SK-N-DZ (cell line): ENCODE measurements at regions not wholly inside any gene's neighbourhood (a gene's known extent, or its start where the extent isn't known, plus 50 kb on each side); places are given as distances from the start of the nearest gene placed in this dataset.
A peak's percentile ranks its signal among the peaks of the same experiment; 100 is the strongest.
"Not testable (repeated sequence)": the region's sequence is repeated elsewhere in the genome, so short reads cannot be mapped to it uniquely, and the experiment has no call there.

Experiments
- DNase-seq: peaks from one replicate; pipeline ENCODE4 v3.0.0-alpha.2; 2015; ENCODE audit warnings: low spot score

GRCh38 chr10:8677642-8678041 is 623.2 kb downstream of the GATA3 start:
- DNase-seq = no peak

GRCh38 chr10:8684916-8685315 is 630.4 kb downstream of the GATA3 start:
- DNase-seq = not testable (repeated sequence)

DNA sequence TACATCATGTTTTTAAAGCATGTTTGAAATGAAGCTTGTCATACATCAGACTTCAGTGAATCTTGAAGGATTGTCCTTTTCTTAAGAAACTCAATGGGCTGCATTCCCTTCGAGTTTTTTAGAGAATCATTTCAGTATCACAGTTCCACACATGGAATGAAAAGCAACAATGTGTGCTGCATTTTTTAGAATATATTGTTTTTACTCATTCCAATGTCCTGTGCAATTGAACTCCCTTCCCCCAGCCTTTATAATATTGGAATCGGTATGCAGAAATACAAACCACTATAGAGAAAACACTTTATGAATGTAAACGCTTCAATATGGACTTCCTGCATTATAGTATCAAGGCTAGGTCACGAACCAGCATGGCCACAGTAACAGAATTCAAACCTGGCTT is 634.4 kb downstream of the GATA3 start:
- no peak for DNase-seq

DNA sequence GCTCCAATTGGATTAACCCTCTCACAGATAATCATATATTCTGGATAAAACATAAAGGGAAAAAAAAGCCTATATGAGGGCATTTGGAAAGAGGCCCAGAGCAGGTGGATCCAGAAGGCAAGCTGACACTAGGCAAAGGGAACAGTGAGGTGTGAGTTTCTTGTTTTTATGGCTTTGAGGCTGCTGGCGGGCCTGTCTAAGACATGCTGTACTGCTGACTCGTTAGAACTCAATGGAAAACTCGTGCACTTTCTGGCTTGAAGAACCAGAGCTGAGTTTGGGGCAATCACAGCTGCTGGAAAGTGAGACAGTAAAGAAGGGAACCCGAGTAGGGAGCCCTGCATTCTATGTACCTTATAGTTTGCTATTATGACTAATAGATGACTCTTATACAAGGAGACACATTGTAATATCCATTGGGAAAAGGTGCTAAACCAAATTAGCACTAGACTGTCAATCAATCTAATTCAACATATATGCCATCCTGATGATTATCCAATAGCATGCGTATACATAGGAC is 637.1 kb downstream of the GATA3 start:
- DNase-seq = no peak

DNA sequence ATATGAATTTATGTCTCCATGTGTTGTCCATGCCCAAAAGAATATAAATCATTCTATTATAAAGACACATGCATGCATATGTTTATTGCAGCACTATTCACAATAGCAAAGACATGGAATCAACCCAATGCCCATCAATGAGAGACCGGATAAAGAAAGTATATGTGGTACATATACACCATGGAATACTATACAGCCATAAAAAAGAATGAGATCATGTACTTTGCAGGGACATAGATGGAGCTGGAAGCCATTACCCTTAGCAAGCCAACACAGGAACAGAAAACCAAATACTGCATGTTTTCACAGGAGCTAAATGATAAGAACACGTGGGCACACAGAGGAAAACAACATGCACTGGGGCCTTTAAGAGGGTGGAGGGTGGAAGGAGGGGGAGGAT is 639.1 kb downstream of the GATA3 start:
- DNase-seq = not testable (repeated sequence)

DNA sequence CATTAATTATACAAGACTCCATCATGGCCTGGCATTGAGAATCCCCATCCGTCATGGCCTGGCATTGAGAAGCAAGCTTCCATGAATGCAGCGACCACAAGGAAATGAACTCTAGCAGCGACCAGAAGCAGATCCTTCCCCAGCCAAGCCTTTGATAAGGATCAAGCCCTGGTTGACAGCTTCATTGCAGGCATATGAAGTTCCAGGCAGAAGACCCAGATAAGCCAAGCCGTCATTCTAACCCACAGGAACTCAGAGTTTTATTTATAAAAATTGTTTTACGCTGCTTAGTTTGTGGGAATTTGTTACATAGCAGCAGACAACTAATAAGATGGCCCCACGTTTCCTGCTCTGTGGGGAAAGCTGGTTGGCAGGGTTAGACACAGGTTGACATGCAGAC is 642.3 kb downstream of the GATA3 start:
- peak; percentile 81 for DNase-seq

DNA sequence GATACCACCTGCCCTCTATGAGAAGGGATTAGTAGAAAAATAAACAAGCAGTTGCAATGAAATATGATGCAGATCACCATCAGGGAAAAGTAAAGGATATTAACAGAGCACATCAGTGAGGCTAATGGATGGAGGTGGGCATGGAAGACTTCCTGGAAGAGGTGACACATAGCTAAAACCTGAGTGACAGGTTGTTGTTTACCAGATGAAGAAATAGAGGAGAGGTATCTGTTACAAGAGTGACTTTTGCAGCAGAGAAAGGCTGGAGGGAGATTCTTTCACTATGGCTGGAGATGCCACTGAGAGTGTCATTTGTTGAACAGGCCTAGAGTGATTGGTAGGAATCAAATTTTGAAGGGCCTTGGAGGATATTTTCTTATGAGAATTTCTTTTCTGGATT is 646.2 kb downstream of the GATA3 start:
- DNase-seq = no peak

DNA sequence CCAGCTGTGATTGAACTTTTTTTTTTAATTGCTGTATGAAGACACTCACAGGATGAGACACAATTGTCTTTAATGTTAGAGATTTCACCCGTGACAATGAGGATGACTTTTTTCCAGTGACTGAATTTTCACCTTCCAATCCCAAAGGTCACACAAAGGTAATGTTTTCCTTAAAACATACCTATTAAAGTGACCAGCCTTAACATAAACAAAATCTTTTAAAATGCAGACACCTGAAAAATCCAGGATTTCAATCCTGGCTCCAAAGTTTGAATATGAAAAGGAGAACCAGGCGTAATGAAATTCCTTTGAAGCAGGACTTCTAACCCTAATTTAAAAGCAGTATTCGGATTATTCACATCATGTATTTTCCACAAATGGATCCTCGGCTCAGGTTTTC is 647.7 kb downstream of the GATA3 start:
- no peak for DNase-seq

DNA sequence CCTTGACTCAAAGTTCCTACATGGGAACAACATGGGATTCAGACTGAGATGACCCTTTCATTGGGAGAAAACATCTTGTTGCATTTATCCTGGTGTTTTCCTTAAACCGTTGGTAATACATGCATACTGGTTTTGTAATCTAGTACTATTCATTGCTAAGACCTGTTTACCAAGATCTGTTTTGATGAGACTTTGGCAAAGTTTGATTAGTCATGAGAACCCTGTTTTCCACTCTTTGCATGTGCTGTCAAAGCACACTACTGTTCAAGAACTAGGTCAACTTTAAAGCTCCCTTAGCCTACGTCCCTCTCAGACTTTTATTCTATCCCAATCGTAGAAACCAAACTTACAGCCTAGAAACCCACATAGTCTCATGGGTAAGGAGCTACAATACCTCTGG is 650.9 kb downstream of the GATA3 start:
- DNase-seq = no peak

GRCh38 chr10:8712656-8713055 is 658.2 kb downstream of the GATA3 start:
- peak; percentile 76 for DNase-seq

DNA sequence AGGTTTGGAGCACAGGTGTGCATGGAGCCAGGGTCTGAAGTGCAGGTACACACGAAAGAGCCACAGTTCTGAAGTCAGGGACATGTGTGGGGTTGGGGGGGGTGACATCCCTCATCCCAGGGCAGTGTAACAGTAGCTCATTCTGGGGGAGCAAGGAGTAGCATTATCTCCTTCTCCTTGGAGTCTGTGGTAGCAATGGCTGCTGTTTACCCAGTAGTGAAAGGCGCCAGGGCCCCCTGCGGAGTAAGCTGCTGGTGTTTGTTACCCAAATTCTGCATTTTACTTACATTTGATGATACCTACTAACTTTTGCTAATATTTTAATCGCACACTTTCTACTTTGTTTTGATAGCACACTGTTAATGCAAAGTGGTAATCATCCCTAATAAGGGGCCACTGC is 665.5 kb downstream of the GATA3 start:
- no peak for DNase-seq

GRCh38 chr10:8721650-8722049 is 667.2 kb downstream of the GATA3 start:
- DNase-seq = no peak

DNA sequence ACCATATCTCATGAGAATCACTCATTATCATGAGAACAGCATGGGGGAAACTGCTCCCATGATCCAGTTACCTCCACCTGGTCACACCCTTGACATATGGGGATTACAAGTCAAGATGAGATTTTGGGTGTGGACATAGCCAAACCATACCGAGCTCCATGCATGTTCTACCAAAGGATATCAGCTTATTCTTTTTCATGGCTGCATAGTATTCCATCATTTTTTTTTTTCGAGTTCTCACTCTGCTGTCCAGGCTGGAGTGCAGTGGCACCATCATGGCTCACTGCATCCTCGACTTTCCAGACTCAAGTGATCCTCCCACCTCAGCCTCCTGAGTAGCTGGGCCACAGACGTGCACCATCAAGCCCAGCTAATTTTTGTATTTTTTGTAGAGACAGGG is 668.3 kb downstream of the GATA3 start:
- DNase-seq = no peak

GRCh38 chr10:8725343-8725742 is 670.9 kb downstream of the GATA3 start:
- DNase-seq = no peak

- no peak for DNase-seq
Observed at GRCh38 chr10:8726084-8726778, 671.7 kb downstream of the GATA3 start.

- DNase-seq = no peak
Observed at GRCh38 chr10:8726779-8727084, 672.2 kb downstream of the GATA3 start.

- no peak for DNase-seq
Observed at GRCh38 chr10:8731121-8732095, 676.9 kb downstream of the GATA3 start.

DNA sequence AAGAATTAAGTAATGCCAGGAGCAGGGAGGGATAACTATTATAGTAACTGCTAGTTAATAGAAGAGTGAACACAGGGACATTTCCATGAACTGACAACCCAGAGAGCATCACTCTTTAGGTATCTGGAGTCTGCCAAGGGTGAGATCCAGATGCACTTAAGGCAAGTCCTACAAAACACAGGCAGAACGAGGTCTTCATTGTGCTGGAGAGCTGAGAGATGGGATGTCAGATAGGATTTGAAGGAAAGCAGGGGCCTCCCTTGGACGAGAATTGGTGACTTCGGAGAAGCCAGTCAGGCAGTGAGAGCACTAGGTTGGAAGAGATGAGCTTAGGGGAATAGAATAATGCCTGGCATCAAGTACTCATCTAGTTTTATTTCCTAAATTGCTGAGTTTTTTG is 684.5 kb downstream of the GATA3 start:
- peak; percentile 100 for DNase-seq

- no peak for DNase-seq
Observed at GRCh38 chr10:8752146-8752843, 697.8 kb downstream of the GATA3 start.

DNA sequence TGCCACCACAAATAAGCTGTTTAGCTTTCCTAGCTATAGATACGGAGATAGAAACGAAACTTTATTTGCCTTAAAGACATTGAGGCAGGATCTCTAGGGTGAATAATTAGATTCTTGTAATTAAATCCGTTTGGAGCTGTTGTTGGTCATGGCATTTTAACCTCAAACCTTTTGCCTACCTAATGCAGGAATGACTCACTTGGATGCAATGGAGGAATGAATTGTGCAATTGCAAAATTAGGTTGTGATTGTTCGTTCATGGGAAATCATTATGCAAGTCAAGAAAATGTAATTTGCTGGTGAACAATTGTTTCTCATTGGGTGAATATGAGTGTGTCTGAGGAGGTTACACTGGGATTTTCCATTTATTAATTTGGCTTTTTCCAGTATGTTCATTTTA is 703.5 kb downstream of the GATA3 start:
- DNase-seq = no peak

DNA sequence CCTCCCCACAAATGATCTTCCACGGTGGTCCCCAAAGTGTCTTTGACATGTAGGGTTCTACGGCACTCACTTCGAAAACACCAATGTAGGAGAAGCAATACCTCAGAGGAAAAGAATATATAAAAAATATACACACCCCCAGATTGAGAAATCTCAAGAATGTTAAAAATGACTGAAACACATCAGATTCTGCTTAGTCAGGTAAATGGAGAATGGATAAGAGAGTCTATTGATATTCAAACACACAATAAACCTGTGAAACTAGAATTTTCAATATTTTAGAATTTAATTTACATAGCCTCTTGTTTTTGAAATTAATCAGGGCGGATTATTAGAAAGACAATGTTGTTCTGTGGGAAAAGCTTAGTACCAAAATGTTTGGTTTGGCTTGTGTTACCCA is 712.4 kb downstream of the GATA3 start:
- no peak for DNase-seq

DNA sequence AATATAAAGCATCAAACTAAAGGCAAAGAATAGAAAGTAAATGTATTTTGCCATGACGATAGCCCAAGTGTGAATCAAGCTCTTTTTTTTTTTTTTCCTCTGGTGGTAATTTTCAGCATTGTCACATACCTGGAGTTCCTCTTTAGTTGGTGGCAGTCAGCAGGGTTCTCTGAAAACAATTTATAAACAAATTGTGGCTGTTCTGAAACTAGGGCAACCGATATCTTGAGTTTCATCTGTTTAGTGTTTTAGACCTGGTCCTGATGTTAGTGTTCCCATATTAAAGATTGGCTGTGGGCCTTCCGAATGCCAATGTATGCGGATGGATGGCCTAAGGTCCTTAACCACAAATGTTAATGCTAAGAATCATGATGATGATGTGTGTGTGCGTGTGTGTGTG is 713.1 kb downstream of the GATA3 start:
- DNase-seq = no peak
